Ishikawa (cell line): ENCODE measurements at regions not wholly inside any gene's neighbourhood (a gene's known extent, or its start where the extent isn't known, plus 50 kb on each side); places are given as distances from the start of the nearest gene placed in this dataset.

Experiments
- CEBPB ChIP-seq: IDR thresholded peaks from 2 replicates; pipeline ENCODE4 v1.6.1; 2012
- FOXM1 ChIP-seq: IDR thresholded peaks from 2 replicates; pipeline ENCODE4 v1.6.1; 2012; ENCODE audit warnings: low read depth, borderline replicate concordance
- RAD21 ChIP-seq: IDR thresholded peaks from 2 replicates; pipeline ENCODE4 v1.6.1; 2012; ENCODE audit warnings: low read depth
- TAF1 ChIP-seq: IDR thresholded peaks from 2 replicates; pipeline ENCODE4 v1.6.1; 2012; ENCODE audit warnings: low read depth, mild to moderate bottlenecking

DNA sequence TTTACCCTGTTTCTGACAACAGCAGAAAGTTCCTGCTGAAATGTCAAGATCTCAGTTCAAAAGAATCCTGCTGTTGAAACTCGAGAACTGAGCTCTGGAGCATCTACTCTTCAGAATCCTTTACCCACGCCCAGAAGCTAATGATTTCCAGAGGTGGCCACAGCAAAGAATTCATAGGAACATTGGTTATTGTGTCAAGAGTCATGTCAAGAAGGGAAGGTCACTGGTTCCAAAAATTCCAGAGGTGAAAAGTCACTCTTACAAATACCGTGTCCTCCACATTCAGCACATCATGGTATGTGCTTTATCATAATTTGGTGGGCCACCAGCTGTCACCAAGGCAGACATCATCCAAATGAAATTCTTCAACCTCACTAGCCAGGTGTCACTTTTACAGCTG lies 394.4 kb upstream of the NPVF start:
- no peak for TF ChIP-seq CEBPB
- no peak for TF ChIP-seq RAD21
- no peak for TF ChIP-seq TAF1
- no peak for TF ChIP-seq FOXM1
